DND-41 (cell line): ENCODE measurements at regions not wholly inside any gene's neighbourhood (a gene's known extent, or its start where the extent isn't known, plus 50 kb on each side); places are given as distances from the start of the nearest gene placed in this dataset.
A peak's percentile ranks its signal among the peaks of the same experiment; 100 is the strongest.

Experiments used
- ATAC-seq: fragments of 200-7000 bp; cut with Tn5 transposase; 3 replicates; pipeline ENCODE4 v1.9.1; 2021; ENCODE audit warnings: low read depth; ENCODE audit not compliant: insufficient read depth
- DNase-seq: peaks from one replicate; pipeline ENCODE4 v3.0.0-alpha.2; 2020
- H2AFZ ChIP-seq: 2 replicates; pipeline ENCODE4 v1.6.0; 2012; ENCODE audit warnings: low read depth, low read length
- H3K27ac ChIP-seq: 2 replicates; pipeline ENCODE4 v1.5.1; 2012; ENCODE audit warnings: low read length, inconsistent platforms
- H3K27me3 ChIP-seq: fragments of 200-600 bp; sonication (generic); 2 replicates; pipeline ENCODE4 v1.6.0; 2012; ENCODE audit warnings: low read length, mild to moderate bottlenecking, inconsistent platforms; ENCODE audit not compliant: insufficient read depth, poor library complexity
- H3K36me3 ChIP-seq: 2 replicates; pipeline ENCODE4 v1.5.1; 2012; ENCODE audit warnings: low read length, inconsistent platforms; ENCODE audit not compliant: insufficient read depth
- H3K4me1 ChIP-seq: 2 replicates; pipeline ENCODE4 v1.5.1; 2012; ENCODE audit warnings: mild to moderate bottlenecking, low read length; ENCODE audit not compliant: insufficient read depth
- H3K4me2 ChIP-seq: 2 replicates; pipeline ENCODE4 v1.6.0; 2012; ENCODE audit warnings: mild to moderate bottlenecking, moderate library complexity, low read length, inconsistent platforms; ENCODE audit not compliant: insufficient read depth
- H3K4me3 ChIP-seq, 2 experiments: fragments of 200-600 bp in 1 of 2; shearing (Covaris generic) in 1 of 2; 2 replicates each; pipeline ENCODE4 v1.5.1; 2012 to 2016; ENCODE audit warnings: inconsistent platforms in 2 of 2, low read length in 2 of 2, mild to moderate bottlenecking in 2 of 2, low read depth in 1 of 2, moderate library complexity in 1 of 2
- H3K79me2 ChIP-seq: 2 replicates; pipeline ENCODE4 v1.6.0; 2012; ENCODE audit warnings: low read length, inconsistent platforms; ENCODE audit not compliant: insufficient read depth
- H3K9ac ChIP-seq: 2 replicates; pipeline ENCODE4 v1.6.0; 2012; ENCODE audit warnings: low read depth, mild to moderate bottlenecking, inconsistent platforms, low read length, moderate library complexity
- H3K9me3 ChIP-seq: 2 replicates; pipeline ENCODE4 v1.5.1; 2012; ENCODE audit warnings: low read length, moderate library complexity, mild to moderate bottlenecking, inconsistent platforms; ENCODE audit not compliant: insufficient read depth, severe bottlenecking
- H4K20me1 ChIP-seq: 2 replicates; pipeline ENCODE4 v1.6.0; 2012; ENCODE audit warnings: low read length; ENCODE audit not compliant: insufficient read depth
- CTCF ChIP-seq: IDR thresholded peaks from 2 replicates; pipeline ENCODE4 v1.5.1; 2012; ENCODE audit warnings: borderline replicate concordance, low read length, moderate library complexity, mild to moderate bottlenecking; ENCODE audit not compliant: poor library complexity, severe bottlenecking; ENCODE audit errors: extremely low read depth
- EZH2 ChIP-seq: IDR thresholded peaks from 3 replicates; pipeline ENCODE4 v1.6.1; 2012; ENCODE audit warnings: borderline replicate concordance, low read depth, mild to moderate bottlenecking, moderate library complexity, low read length, inconsistent platforms; ENCODE audit not compliant: severe bottlenecking

- DNase-seq: no peak
- Histone ChIP-seq H3K27me3 (no peaks in the 10 kb centered on the region), H3K36me3 (no peaks in the 10 kb centered on the region), H4K20me1 (no peaks in the 10 kb centered on the region), H3K27ac (no peak overlapping the region), H2AFZ (peak overlapping the region; percentile 23), H3K9me3 (no peaks in the 10 kb centered on the region), H3K9ac (no peak overlapping the region), H3K4me3 (peak overlapping the region in 1 of 2 experiments; percentile 34; a peak in 1 of 4 replicates), H3K79me2 (no peaks in the 10 kb centered on the region), H3K4me1 (peaks cover 10% of the 10 kb centered on the region), H3K4me2 (peak overlapping the region; percentile 43)
- peak; percentile 85 for ATAC-seq
- TF ChIP-seq EZH2 (no peak), CTCF (no peak)
Measured at GRCh38 chr10:105837951-105838350, 1196.9 kb downstream of the SORCS3 start.

GRCh38 chr10:105834261-105835059 lies 1193.4 kb downstream of the SORCS3 start:
- Histone ChIP-seq H3K9me3 (no peaks in the 10 kb centered on the region), H3K9ac (no peak overlapping the region), H3K4me1 (peaks cover 10% of the 10 kb centered on the region), H3K4me2 (no peak overlapping the region), H3K27ac (no peak overlapping the region), H4K20me1 (no peaks in the 10 kb centered on the region), H3K27me3 (no peaks in the 10 kb centered on the region), H3K4me3 (no peak overlapping the region), H3K79me2 (no peaks in the 10 kb centered on the region), H3K36me3 (no peaks in the 10 kb centered on the region), H2AFZ (no peak overlapping the region)
- no peak for DNase-seq
- TF ChIP-seq EZH2: no peak
- no peak for TF ChIP-seq CTCF
- ATAC-seq: no peak

- Histone ChIP-seq H3K9me3 (no peaks in the 10 kb centered on the region), H3K9ac (no peak overlapping the region), H3K36me3 (no peaks in the 10 kb centered on the region), H3K27ac (no peak overlapping the region), H3K79me2 (no peaks in the 10 kb centered on the region), H2AFZ (no peak overlapping the region), H3K4me1 (no peaks in the 10 kb centered on the region), H3K4me3 (no peak overlapping the region), H3K27me3 (no peaks in the 10 kb centered on the region), H4K20me1 (no peaks in the 10 kb centered on the region), H3K4me2 (no peak overlapping the region)
- ATAC-seq (no peak), DNase-seq (no peak)
- TF ChIP-seq CTCF: no peak
- no peak for TF ChIP-seq EZH2
Measured at GRCh38 chr10:105827133-105827532, 1186.0 kb downstream of the SORCS3 start.
